ENCODE measurements at regions not wholly inside any gene's neighbourhood (a gene's known extent, or its start where the extent isn't known, plus 50 kb on each side); places are given as distances from the start of the nearest gene placed in this dataset.

DNA sequence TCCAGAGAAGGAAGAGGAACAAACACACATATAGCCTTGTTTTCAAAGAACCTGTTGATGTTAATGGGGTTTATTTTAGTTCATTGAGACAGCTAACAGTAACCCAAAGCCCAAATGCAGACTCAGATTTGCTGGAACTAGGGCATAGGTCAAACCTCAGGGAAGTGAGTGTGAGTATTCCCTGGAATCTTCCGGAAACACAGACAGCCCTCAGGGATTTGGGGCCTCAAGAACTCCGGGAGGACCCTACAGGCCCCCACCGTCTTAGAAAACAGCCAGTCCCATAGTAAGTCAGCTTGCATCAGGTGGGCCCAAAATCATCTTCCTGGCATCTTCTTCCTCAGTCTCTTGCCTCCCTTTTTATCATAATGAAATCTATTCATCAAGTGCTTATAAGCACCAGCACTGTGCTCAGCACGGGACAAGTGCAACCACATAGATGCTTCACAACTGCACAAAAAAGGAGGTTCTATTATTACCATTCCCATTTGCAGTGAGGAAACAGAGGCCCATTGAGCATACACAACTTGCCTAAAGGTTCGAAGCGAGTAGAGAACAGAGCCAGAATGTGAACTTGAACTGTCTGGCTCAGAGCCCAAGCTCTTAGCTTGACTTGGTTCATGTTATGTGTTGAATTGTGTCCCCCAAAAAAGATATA lies 50.2 kb upstream of the BCL11A start:
- no peak for DNase-seq

DNA sequence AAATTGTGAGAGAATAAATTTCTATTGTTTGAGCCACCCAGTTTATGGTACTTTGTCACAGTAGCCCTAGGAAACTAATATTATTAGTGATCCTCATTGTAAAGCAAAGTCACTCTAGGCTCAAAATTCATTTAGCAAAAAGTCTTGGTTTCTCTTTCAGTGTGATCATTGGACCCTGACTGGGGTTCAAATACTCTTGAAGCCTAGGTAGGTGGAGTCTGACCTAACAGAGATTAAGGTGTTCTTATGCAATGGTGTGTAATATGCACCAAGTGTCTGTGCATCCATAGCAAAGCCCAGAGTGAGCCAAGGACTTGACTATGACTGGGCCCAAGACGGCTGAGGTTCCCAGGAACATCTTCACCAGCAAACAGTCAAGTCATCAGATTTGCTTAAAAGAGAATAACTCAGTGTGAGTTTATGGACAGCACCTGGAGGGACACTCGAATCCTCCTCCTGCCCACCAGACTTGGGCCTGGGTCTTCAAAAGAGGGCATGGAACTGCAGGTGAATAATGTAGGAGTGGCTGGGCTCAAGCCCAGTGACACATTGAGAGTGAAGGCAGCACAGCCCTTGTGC lies 51.1 kb upstream of the BCL11A start:
- no peak for DNase-seq

DNA sequence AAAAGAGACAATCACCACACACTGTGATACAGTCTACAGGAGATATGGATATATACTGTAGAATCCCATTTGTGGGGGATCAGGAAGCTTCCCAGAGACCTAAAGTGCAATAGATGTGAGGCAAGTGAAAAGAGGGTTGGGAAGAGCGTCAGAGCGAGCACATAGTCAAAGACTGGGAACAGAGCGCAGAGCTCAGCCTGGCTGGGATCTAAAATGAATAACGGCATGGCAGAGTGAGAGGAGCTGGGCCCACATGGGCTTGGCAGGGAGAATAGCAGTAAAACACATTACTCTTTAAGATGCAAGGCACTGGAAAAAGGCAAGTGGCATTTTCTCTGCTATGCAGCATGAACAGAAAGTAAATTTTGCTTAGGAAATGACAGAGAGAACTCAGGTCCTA lies 52.4 kb upstream of the BCL11A start:
- DNase-seq, result no peak

DNA sequence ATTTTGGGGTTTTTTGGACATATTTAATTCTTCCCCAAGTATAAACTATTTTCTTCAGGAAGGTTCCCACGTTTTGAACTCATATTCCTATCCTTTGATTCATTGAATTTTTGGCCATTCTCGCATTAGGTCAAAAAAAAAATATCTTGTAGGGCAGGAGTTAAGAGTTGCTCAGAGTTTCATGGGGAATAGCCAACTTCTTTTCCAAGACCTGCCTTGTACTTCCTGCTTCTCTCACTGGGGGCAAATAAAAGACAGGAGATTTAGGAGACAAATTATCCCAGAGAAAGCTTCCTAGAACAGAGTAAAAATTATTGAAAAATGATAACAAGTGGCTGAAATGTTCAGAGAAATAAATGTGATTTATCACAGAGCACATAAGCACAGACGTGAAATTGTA lies 55.2 kb upstream of the BCL11A start:
- no peak for DNase-seq

DNA sequence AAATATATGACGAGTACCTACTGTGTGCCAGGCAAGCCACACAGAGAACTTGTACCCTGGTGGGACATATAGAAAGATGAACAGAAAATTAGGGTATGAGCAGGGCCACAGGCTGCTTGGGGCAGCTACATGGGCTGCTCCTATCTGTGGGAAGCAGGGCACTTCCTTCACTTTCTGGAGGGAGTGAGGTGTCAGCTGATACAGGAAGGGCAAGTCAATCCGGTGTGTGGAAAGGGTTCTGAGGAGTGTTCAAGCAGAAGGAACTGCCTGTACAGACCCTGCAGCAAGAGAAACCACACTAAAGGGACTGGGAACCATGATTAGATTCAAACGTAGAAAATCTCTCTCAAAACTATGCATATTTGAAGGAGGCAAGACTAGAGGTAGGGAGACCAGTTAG lies 58.6 kb upstream of the BCL11A start:
- DNase-seq, result no peak

DNA sequence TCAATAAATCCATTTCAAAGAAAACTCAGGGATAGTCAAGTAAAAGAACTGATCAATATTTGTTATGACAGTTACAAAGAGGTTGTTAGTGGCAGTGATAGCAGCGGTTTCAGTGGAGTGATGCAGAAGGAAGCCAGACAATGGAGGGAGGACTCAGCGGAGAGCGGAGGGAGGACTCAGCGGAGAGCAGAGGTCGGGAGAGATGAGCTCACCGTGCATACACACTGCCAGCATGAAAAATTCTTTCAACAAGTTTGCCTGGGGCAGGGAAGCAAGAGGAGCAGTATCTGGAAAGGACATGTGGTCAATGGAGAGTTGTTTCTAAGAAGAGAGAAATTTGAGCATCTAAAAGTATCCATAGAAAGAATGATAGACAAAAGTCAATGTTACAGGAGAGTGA lies 60.9 kb upstream of the BCL11A start:
- DNase-seq, result no peak

DNA sequence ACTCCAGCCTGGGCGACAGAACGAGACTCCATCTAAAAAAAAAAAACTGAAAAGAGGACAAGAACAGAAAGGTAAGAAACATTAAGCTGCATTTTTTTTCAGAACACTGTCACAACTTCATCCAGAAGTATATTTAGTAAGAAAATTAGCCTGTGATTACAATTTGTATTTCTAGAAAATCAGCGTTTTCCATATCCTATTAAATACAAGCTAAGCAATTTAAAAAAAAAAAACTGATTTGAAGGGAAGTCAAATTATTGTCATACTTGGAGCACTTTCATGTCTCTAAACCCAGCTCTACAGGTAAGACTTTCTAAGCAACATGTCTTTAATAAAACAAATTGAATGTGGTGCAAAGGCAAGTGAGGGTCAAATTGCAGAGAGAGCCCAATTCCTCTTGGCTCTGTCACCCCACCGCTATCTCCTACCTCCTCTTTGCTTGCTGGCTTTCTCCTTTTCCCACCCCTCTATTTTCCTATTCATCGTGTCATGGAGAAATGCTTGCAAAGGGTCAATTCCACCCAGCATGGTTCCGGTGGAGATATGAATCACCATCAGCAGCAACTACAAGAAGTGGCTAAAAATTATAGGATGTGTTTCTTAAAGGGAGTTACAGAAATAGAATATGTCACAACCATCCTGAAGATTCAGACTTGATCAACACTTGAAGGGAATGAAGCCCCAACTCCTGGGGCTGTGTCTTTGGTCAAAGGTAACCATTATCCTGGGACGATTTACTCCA lies 68.4 kb upstream of the BCL11A start:
- no peak for DNase-seq

DNA sequence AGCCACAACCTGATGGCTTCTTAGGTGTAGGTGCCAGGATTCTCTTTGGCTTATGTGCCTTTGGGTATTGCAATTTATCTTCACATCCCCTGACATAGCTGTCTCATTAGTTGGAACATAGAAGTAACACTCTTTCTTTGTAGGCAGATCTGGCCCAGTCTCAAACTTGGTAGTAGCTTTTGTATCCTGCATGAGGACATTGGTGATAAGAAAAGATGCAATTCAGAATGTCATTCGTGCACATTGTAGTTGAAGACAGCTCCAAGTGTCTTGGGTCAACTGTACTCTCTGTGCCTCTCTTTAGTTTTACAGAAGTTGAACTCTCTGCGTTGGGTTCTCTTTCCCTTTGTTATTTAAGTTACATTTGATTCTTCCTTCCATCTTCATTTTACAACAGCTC lies 69.6 kb upstream of the BCL11A start:
- DNase-seq, result no peak

DNA sequence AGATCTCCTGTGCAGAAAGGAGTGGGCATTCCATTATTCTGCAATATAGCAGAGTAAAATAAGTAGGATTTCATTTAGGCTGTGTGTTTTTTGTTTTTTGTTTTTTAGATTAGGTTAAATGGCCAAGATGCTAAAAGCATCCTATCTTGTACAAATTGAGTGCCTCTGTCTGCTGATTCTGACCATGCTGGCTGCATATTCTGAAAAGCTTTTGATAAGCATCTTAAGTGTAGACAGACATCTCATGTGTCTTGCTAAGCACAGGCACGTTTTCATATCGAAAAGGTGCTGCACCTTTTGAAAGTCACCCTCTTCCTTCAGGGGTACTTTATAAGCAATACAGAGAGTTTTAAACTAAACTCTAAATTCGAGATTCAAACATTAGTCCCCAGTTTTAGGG lies 74.0 kb upstream of the BCL11A start:
- no peak for DNase-seq

DNA sequence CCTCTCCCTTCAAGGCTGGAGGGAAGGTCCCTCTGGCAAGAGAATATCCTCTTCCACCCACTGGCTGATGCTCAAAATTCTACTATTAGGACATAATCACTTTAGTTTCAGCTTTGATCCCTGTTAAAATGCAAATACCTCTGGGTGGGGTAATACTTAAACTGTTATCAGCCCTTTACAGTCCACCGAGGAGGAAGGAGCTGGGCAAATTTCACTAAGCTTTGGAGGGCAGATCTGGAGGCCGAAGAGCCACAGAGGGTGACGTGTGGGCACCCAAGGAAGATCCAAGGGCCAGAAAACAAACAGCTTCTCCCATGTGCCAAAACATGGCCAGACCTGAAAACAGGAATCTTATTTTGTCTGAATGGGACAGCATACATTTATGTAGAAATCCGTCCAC lies 74.6 kb upstream of the BCL11A start:
- no peak for DNase-seq

DNA sequence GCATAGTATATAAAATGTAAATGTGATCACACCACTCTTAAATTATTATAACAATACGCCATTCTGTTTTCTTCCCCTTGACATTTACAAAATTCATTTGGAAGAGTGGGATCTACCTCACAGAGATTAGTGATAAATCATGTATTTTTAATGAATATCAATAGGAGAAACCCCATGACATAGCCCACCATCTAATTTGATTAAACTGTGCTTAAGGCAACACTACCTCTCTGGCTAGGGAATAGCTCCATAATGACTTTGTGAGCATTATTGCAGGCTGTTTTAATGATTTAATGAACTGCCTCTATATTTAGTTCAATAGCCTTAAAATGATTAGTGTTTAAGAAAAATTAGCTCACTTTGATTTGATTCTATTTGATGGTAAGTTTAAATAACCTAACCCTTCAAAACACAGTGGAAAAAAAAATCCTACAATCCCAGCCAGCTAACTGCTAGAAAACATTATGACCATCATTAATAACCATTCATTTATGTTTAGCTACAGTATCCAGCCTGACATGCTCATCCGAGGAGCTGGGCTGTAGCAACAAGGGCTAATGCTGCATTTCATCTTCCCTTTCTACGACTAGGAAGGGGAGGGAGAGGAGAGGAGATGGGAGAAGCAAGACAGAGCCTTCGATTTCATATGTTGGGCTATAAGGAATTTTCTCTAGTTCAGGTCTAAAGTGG lies 75.3 kb upstream of the BCL11A start:
- DNase-seq, result no peak

DNA sequence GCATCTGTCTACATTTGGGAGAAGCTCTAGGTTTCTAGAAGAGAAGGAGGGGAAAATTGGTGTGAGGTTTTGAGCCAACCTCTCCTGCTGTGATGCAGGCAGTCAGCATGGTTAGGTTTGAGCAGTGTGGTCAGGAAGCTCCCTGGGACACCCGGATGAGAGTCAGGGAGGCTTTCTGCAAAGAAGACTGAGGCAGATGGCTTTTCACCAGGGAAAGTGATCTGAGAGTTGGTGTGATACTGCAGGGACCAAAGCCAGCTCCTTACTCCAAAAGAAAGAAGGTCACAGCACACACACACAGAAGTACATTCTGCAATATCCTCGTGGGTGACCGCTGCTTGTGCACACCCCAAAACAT lies 75.8 kb upstream of the BCL11A start:
- DNase-seq, result no peak

DNA sequence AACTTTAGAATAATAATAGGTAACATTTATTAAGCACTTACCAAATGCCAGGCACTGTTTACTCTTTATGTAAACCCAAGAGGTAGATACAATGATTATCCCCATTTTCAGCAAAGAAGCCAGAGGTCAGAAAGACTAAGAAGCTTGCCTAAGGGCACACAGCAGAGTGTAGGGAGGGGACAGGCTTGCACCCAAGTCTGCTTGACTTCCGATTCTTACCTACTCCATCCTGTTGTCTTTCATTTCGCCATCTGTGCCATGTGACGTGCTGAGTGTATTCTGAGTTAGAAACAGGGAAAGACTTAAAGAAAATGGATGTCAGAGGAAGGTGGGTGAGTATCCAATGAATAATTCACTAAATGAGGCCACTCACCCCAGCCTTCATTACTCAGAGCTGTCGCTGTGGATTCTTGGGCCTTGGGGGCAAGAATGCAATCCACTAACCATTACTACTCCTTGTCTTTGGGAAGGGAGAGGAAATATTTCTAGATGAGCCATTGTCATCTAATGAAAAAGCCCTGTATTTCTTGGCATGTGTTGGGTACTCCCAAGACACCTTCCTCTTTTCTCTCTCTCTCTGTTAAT lies 76.4 kb upstream of the BCL11A start:
- DNase-seq, result no peak

DNA sequence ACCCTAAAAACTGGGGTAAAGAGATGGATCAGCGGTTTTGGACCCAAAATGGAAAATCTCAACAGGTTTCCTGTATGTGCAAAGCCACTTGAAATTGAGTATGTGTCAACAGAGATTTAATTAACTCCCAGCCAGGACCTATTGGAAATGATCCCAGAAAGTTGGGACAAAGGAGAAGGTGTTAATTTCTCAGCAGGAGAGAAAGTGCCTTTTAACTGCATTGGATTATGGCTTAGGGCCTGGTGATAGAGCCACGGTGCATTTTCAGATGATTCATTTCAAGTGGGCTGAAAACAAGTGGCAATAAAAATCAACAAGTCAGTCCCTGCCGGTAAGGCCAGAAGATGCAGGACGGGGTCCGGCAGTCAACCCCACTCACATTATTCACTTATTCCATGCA lies 80.2 kb upstream of the BCL11A start:
- no peak for DNase-seq

DNA sequence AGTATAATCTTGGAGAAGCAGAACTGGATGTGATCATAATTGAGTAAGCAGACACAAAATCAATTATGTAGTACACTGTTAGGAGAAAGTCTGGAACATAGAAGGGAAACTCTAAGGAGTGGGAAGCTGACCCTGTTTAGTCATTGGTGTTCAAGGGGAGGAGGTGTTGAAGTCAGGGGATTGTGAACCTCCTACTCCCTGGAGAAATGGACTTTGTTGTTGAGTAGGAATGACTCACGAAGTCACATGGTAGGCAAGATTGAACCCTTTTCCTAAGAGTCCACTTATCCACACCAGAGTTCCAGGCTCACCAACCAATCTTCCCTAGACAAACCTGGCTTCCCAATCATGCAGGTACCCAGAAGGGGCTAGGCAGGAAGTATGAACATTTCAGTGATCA lies 81.0 kb upstream of the BCL11A start:
- DNase-seq, result no peak

DNA sequence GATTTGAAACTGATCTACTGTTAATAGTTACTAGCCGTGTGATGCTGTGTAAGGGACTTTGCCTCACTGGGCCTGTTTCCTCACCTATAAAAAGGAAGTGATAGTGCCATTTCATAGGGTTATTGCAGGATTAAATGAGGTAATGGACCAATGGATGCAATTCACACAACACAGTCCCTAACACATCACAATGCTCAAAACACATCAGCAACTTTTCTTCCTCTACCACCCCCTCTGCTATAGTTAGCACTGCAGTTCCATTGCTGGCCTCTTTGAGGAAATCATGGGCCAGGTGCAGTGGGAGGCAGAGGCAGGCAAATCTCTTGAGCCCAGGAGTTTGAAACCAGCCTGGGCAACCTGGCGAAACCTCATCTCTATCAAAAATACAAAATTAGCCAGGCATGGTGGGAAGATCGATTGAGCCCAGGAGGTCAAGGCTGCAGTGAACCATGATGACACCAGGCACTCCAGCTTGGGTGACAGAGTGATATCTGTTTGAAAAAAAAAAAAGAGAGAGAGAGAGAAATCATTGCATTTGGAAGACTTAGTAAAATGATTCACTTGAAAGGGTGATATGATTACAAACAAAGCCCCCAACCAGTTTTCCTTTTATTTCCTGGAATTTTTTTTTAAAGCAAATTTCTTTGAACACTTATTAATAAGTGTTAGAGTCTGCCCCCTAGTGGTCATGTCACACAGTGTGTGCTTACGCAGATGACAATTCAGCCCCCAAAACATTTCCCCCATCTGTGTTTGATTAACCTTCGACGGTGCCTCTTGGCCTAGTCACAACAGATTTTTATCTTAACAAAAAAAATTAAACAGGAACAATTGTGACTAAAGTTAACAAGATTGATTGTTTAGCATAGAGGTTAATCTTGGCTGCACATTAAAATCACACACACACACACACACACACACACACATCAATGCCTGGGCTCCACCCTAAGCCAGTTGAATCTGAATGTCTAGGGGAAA lies 88.6 kb upstream of the BCL11A start:
- no peak for DNase-seq

DNA sequence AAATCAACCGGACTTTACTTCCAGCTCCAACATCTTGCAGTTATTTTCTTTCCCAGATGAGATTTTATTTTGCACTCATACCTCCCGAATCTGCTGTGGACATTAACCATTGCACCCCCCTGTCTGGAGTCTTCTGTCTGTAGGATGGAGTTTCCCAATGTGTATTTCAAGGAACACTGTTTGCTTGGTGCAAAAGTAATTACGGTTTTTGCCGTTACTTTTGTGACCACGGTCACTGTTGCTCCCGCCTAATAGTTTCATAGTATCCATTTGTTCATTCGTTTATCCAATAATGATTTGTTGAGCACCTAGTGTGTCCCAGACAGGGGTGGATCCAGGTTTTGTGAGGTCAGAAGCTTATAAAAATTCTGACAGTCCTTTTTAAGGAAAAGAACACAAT lies 90.3 kb upstream of the BCL11A start:
- no peak for DNase-seq

DNA sequence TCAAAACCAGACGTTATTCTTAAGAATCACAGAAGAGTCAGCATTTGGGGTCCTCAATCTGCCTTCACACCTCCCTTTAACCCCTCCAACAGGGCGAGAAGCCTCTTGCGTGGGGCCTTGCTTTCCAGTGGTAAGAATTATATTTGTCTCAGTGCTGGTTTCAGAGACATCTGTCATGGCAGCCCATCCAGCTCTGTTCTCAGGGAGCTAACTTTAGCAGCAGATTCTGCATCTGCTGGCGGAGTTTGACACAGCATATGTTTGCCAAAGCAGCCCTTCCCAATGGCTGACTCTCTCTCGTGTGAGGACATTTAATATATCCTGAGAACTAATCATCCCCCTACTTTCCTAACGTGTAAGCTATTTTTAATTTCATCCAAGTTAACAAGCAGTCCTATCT lies 91.5 kb upstream of the BCL11A start:
- DNase-seq, result peak; percentile 48

DNA sequence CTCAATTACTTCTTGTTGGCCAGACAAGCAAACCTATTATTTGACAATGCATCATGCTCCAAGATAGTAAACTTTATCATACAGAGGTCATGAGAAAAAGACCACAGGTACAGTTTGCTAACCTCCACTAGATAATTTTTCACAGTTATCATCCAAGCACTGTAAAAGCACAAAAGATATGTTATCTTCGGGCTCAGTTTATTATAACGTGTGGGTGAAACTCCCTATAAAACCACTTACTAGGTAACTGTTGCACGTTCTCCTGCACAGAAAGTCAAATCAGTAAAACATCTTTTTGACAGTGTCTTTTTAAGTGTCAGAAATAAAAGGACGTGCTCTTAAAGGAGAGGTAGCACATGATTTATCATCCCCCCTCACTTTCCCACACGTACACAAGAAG lies 94.7 kb upstream of the BCL11A start:
- no peak for DNase-seq

DNA sequence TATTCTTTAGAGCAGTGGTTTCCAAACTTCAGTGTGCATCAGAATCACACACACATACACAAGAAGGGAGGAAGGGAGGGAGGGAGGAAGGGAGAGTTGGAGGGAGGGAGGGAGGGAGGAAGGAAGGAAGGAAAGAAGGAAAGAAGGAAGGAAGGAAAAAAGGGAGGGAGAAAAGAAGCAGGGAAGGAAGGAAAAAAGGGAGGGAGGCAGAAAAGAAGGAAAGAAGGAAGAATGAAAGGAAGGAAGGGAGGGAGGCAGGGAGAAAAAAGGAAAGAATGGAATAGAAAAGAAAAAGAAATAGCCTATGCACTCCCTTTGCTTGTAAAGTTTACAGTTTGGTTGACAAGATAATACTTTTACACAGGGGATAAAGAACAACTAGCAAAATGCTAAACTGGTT lies 96.3 kb upstream of the BCL11A start:
- no peak for DNase-seq

DNA sequence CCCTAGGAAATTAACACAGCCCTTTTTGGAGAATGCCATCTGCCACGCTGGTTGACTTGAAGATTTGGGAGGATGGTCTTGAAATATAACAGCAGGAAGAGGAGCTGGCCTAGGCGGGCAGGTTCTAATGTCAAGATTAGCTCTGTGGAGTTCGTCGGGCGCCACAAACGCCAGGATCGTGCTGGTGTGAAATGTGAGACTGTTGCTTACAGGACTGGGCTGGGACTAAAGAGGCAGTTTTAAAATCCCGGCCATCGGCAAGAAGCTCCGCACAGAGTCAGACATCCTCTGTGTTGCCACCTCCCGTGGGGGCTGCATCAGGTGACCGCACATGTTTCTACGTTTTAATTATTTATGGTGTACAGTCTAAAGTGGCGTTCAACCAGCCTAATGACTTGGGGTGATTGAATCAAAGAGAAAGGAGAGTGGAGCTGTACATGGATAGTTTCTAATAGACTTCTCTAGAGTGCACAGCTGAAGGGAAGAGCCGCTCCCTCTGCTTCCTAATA lies 99.4 kb upstream of the BCL11A start:
- no peak for DNase-seq

DNA sequence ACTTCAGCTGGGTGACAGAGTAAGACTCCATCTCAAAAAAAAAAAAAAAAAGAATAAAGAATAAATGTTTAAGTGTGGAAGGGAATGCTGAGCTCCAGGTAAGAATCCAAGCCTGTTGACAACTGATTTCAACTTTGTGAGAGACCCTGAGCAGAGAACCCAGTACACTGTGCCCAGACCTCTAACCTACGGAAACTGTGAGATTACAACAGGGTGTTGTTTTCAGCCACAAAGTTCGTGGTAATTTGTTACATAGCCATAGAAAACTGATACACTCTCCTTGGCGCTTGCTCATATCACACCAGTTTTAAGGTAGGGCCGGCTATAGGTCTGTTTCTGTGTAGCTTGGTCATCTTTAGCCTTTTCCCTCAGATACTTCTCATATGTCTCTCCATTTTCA lies 98.4 kb upstream of the PAPOLG start:
- no peak for DNase-seq

Measured in occipital lobe (tissue), 1 donor.